ENCODE measurements at regions not wholly inside any gene's neighbourhood (a gene's known extent, or its start where the extent isn't known, plus 50 kb on each side); places are given as distances from the start of the nearest gene placed in this dataset.
"Not testable (repeated sequence)": the region's sequence is repeated elsewhere in the genome, so short reads cannot be mapped to it uniquely, and the experiment has no call there.

- H3K4me3 ChIP-seq (ENCODE audit: low read depth, low read length) = no peak overlapping the region
- DNase-seq (ENCODE audit: low read depth) = peak; percentile 49
Observed at GRCh38 chr1:79549201-79549600, 542.7 kb upstream of the ADGRL4 start.

- H3K4me3 ChIP-seq (ENCODE audit: low read depth, low read length) = no peak overlapping the region
Observed at GRCh38 chr1:79547514-79547913, 541.0 kb upstream of the ADGRL4 start.

GRCh38 chr1:79543394-79543793 is 536.9 kb upstream of the ADGRL4 start:
- DNase-seq (ENCODE audit: low read depth) = no peak
- H3K4me3 ChIP-seq (ENCODE audit: low read depth, low read length) = no peak overlapping the region

More at GRCh38 chr1:79547514-79547913, 541.0 kb upstream of the ADGRL4 start:
- DNase-seq (ENCODE audit: low read depth) = no peak

GRCh38 chr1:79539001-79539400 is 532.5 kb upstream of the ADGRL4 start:
- no peak for DNase-seq (ENCODE audit: low read depth)
- H3K4me3 ChIP-seq (ENCODE audit: low read depth, low read length) = no peak overlapping the region

- DNase-seq (ENCODE audit: low read depth) = no peak
- no peak overlapping the region for H3K4me3 ChIP-seq (ENCODE audit: low read depth, low read length)
Observed at GRCh38 chr1:79532555-79532954, 526.0 kb upstream of the ADGRL4 start.

- no peak overlapping the region for H3K4me3 ChIP-seq (ENCODE audit: low read depth, low read length)
- no peak for DNase-seq (ENCODE audit: low read depth)
Observed at GRCh38 chr1:79531790-79532189, 525.3 kb upstream of the ADGRL4 start.

- no peak for DNase-seq (ENCODE audit: low read depth)
- no peak overlapping the region for H3K4me3 ChIP-seq (ENCODE audit: low read depth, low read length)
Observed at GRCh38 chr1:79530476-79530875, 523.9 kb upstream of the ADGRL4 start.

- no peak overlapping the region for H3K4me3 ChIP-seq (ENCODE audit: low read depth, low read length)
- no peak for DNase-seq (ENCODE audit: low read depth)
Observed at GRCh38 chr1:79530055-79530454, 523.5 kb upstream of the ADGRL4 start.

GRCh38 chr1:79524126-79524525 is 517.6 kb upstream of the ADGRL4 start:
- no peak for DNase-seq (ENCODE audit: low read depth)
- H3K4me3 ChIP-seq (ENCODE audit: low read depth, low read length) = no peak overlapping the region

GRCh38 chr1:79519084-79519760 is 512.7 kb upstream of the ADGRL4 start:
- no peak for DNase-seq (ENCODE audit: low read depth)
- no peak overlapping the region for H3K4me3 ChIP-seq (ENCODE audit: low read depth, low read length)

GRCh38 chr1:79517470-79518224 is 511.1 kb upstream of the ADGRL4 start:
- no peak overlapping the region for H3K4me3 ChIP-seq (ENCODE audit: low read depth, low read length)
- DNase-seq (ENCODE audit: low read depth) = no peak

GRCh38 chr1:79507770-79508169 is 501.2 kb upstream of the ADGRL4 start:
- H3K4me3 ChIP-seq (ENCODE audit: low read depth, low read length) = no peak overlapping the region
- DNase-seq (ENCODE audit: low read depth) = no peak

- DNase-seq (ENCODE audit: low read depth) = peak; percentile 23
- no peak overlapping the region for H3K4me3 ChIP-seq (ENCODE audit: low read depth, low read length)
Observed at GRCh38 chr1:79501153-79501552, 494.6 kb upstream of the ADGRL4 start.

GRCh38 chr1:79499541-79499940 is 493.0 kb upstream of the ADGRL4 start:
- no peak for DNase-seq (ENCODE audit: low read depth)
- H3K4me3 ChIP-seq (ENCODE audit: low read depth, low read length) = no peak overlapping the region

GRCh38 chr1:79497193-79497773 is 490.8 kb upstream of the ADGRL4 start:
- DNase-seq (ENCODE audit: low read depth) = peak; percentile 1
- H3K4me3 ChIP-seq (ENCODE audit: low read depth, low read length) = no peak overlapping the region

GRCh38 chr1:79496129-79496528 is 489.6 kb upstream of the ADGRL4 start:
- no peak for DNase-seq (ENCODE audit: low read depth)
- H3K4me3 ChIP-seq (ENCODE audit: low read depth, low read length) = no peak overlapping the region

GRCh38 chr1:79493702-79494101 is 487.2 kb upstream of the ADGRL4 start:
- not testable (repeated sequence) for DNase-seq (ENCODE audit: low read depth); H3K4me3 ChIP-seq (ENCODE audit: low read depth, low read length)

GRCh38 chr1:79488572-79489121 is 482.1 kb upstream of the ADGRL4 start:
- not testable (repeated sequence) for DNase-seq (ENCODE audit: low read depth); H3K4me3 ChIP-seq (ENCODE audit: low read depth, low read length)

- DNase-seq (ENCODE audit: low read depth) = no peak
- H3K4me3 ChIP-seq (ENCODE audit: low read depth, low read length) = no peak overlapping the region
Observed at GRCh38 chr1:79478728-79479373, 472.3 kb upstream of the ADGRL4 start.

- no peak overlapping the region for H3K4me3 ChIP-seq (ENCODE audit: low read depth, low read length)
- no peak for DNase-seq (ENCODE audit: low read depth)
Observed at GRCh38 chr1:79478160-79478559, 471.6 kb upstream of the ADGRL4 start.

All from skeletal muscle cell (primary cell).